Pancreas (tissue), 10 donors: ENCODE measurements at regions not wholly inside any gene's neighbourhood (a gene's known extent, or its start where the extent isn't known, plus 50 kb on each side); places are given as distances from the start of the nearest gene placed in this dataset.

Experiments used
- ATAC-seq, 4 donors: fragments of 200-7000 bp; cut with Tn5 transposase; one replicate each; pipeline versions ENCODE4 v1.8.0 to v1.9.1; 2020; ENCODE audit warnings: mild to moderate bottlenecking in 4 of 4, moderate library complexity in 4 of 4
- DNase-seq, 6 donors: peaks; one replicate each; pipeline ENCODE4 v3.0.0-alpha.2; 2020
- FAIRE-seq: peaks from 2 replicates; lab custom pipeline; 2012; peaks lifted over from hg19 to GRCh38; lab: Jason Lieb, UNC
- H3K27ac ChIP-seq, 4 donors: fragments of 200-600 bp; sonication (generic); 1 replicate in 3 of 4; 2 replicates in 1 of 4; pipeline versions ENCODE4 v1.5.0 to v1.8.0; 2020
- H3K27me3 ChIP-seq, 4 donors: fragments of 200-600 bp; one replicate each; pipeline ENCODE4 v1.8.0; 2021
- H3K36me3 ChIP-seq, 3 donors: fragments of 200-600 bp; sonication (generic) in 1 of 3; one replicate each; pipeline versions ENCODE4 v1.5.0 to v1.8.0; 2020 to 2021
- H3K4me1 ChIP-seq, 3 donors: fragments of 200-600 bp; one replicate each; pipeline ENCODE4 v1.8.0; 2021
- H3K4me3 ChIP-seq, 4 donors: fragments of 200-600 bp; sonication (generic) in 2 of 4; one replicate each; pipeline versions ENCODE4 v1.5.0 to v1.8.0; 2020 to 2021
- H3K9me3 ChIP-seq, 4 donors: fragments of 200-600 bp; one replicate each; pipeline ENCODE4 v1.8.0; 2021
- CTCF ChIP-seq, 4 donors: fragments of 200-600 bp; sonication (generic) in 3 of 4; IDR thresholded peaks; one replicate each; pipeline versions ENCODE4 v1.5.0 to v1.8.0; 2021; ENCODE audit warnings: antibody characterized with exemption in 4 of 4
- WGBS, 2 donors: extraction: QIAGEN DNeasy Blood & Tissue Kit; methylation state at CpG; one replicate each; pipeline ENCODE4 v1.1.7; 2013; 5-methylcytosine and 5-hydroxymethylcytosine counted together
- intact Hi-C, 3 donors: fragments of 100-400 bp; cut with DNase I; formaldehyde crosslinking; loops; one replicate each; pipeline versions ENCODE4 v1.11.1 to v1.14.2; 2022
- donor health status: healthy with polysubstance abuse.
- donor health status: DM: no; HTN: no; CAD: no; lungs with moderate emphysema.
- donor health status: DM: no; HTN: no; CAD: no.
- donor health status: control.
- donor health status: control.
- donor health status: Bipolar disorder and iron deficiency.
- donor health status: DM: yes; HTN: yes; CAD: no.
- donor health status: DM: no; HTN: no; CAD: no.
- donor health status: DM: no; HTN: no; CAD: no.
- donor health status: DM: yes; HTN: yes; CAD: no.

DNA sequence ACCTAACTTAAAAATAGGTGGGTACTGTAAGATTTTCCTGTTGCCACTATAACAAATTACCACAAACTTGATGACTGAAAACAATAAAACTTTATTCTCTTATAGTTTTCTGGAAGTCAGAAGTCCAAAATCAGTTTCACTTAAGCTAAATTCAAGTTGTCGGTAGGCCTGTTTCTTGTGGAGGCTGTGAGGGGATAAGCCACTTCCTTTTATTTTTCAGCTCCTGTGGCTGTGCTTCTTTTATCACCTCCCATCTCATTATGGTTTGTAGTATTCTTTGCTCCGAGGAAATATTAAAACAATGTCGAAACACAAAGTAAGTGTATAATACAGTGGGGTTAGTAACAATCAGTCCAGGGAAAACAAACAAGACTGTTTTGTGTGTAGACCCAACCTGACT is 610.5 kb upstream of the TECRL start:
- WGBS, 2 donors = 40 to 49% methylated on average over 3 of the region's 3 CpGs
- H3K4me1 ChIP-seq = no peaks in the 10 kb centered on the region
- DNase-seq (no peak), ATAC-seq (no peak), FAIRE-seq (no peak)
- H3K27me3 ChIP-seq = no peaks in the 10 kb centered on the region
- no peaks in the 10 kb centered on the region for H3K36me3 ChIP-seq
- no peak overlapping the region for H3K27ac ChIP-seq
- H3K9me3 ChIP-seq = no peaks in the 10 kb centered on the region
- intact Hi-C loops = no loop called here
- no peak for TF ChIP-seq CTCF (IDR thresholded peaks at IDR 0.05)
- H3K4me3 ChIP-seq = no peak overlapping the region

DNA sequence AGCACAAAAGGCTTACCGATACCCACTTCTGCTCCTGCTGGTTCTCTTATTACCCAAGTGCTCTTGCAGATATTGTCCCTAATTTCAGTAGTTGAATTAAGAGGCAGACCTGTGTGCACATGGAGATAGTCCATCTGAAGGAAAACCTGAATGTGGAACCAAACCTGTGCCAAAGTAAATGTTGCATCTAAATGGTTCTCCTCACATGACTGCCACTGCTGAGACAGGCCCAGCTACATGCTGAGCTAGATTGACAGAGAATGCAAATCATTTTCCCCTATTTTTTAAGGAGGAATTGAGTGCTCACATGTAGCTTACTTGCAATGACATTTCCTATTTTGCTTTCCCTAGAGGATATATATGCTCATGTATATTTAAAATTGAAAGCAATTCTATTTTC is 609.1 kb upstream of the TECRL start:
- no peak for DNase-seq
- no peak overlapping the region for H3K4me3 ChIP-seq
- FAIRE-seq = no peak
- intact Hi-C loops = no loop called here
- WGBS, 2 donors = 94 to 100% methylated on average over 1 of the region's 1 CpG
- no peak for TF ChIP-seq CTCF (IDR thresholded peaks at IDR 0.05)
- H3K36me3 ChIP-seq = no peaks in the 10 kb centered on the region
- no peaks in the 10 kb centered on the region for H3K27me3 ChIP-seq
- no peak overlapping the region for H3K27ac ChIP-seq
- H3K4me1 ChIP-seq = no peaks in the 10 kb centered on the region
- H3K9me3 ChIP-seq = no peaks in the 10 kb centered on the region
- ATAC-seq = no peak

DNA sequence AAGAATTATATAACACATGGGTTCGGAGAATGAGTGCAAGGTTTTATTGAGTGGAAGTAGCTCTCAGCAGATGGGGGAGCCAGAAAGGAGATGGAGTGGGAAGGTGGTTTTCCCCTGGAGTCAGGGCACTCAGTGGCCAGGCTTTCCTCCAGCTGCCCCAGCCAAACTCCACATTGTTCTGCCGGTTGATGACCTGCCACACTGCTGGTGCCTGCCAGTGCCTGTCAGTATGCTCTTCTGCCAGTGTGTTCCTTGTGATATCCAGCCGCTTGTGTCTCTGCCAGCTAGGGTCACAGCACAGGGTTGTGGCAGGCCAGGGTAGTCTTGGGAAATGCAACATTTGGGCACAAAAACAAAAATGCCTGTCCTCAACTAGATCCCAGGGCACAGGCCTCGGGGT is 604.8 kb upstream of the TECRL start:
- H3K9me3 ChIP-seq = no peaks in the 10 kb centered on the region
- FAIRE-seq = no peak
- 68 to 73% methylated on average over 4 of the region's 4 CpGs for WGBS, 2 donors
- no peak for TF ChIP-seq CTCF (IDR thresholded peaks at IDR 0.05)
- H3K27me3 ChIP-seq = no peaks in the 10 kb centered on the region
- DNase-seq = peak in 1 of 6 donors; percentile 16
- intact Hi-C loops = no loop called here
- ATAC-seq = no peak
- no peak overlapping the region for H3K4me3 ChIP-seq
- no peaks in the 10 kb centered on the region for H3K4me1 ChIP-seq
- no peak overlapping the region for H3K27ac ChIP-seq
- no peaks in the 10 kb centered on the region for H3K36me3 ChIP-seq

DNA sequence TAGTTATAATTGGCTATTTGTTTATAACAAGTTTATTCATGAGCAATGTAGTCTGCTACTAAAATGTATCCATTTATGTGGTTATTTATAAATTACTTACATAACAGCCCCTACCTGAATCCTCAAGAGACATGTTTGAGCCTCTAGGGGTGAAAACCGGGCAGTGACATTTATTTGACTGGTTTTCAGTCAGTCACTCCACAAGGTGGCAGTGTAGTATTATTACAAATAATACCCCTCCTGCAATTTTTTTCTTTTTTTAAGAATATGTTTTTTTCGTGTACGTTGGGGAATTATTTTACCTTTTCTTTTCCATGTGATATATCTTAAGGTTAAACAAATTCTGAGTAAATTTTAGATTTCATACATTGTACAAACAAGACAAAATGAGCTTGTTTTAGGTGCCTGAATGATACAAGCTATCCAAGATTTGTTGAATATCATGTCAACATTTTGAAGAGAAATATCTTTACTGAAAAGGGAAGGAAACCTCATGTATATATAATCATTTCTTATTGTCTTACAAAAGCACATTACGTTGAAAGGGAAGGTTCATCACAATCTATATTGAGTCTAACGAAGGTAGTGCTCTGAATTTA is 598.7 kb upstream of the TECRL start:
- Histone ChIP-seq H3K27ac (no peak overlapping the region), H3K4me3 (no peak overlapping the region), H3K27me3 (no peaks in the 10 kb centered on the region), H3K4me1 (no peaks in the 10 kb centered on the region), H3K9me3 (no peaks in the 10 kb centered on the region), H3K36me3 (no peaks in the 10 kb centered on the region)
- FAIRE-seq (no peak), ATAC-seq (peak in 3 of 4 donors; percentile 37 to 68 (median 65)), DNase-seq (peak in 1 of 6 donors; percentile 11)
- WGBS, 2 donors = 30 to 35% methylated on average over 5 of the region's 5 CpGs
- TF ChIP-seq CTCF (IDR thresholded peaks at IDR 0.05) = peak in 3 of 4 donors; percentile 37 to 47 (median 39)
- intact Hi-C loops = no loop called here

DNA sequence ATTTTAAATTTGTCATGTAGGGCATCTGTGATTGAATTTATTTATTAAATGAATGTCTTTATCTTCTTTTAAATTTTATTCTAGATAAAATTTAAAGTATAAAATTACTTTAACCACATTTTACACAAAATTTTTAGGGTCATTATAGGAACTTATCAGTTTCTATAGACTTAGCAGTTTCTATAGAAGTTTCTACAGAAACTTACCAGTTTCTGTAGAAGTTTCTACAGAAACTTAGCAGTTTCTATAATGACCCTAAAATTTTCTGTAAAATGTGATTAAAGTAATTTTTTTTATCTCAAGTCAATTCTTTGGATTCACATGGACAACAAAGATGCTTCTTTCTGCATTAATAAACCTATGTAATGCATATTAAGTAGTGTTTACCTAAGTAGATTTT is 565.9 kb upstream of the TECRL start:
- no peak overlapping the region for H3K27ac ChIP-seq
- no peak for DNase-seq
- ATAC-seq = no peak
- H3K27me3 ChIP-seq = no peaks in the 10 kb centered on the region
- no peaks in the 10 kb centered on the region for H3K9me3 ChIP-seq
- no peak for TF ChIP-seq CTCF (IDR thresholded peaks at IDR 0.05)
- intact Hi-C loops = no loop called here
- FAIRE-seq = peak; percentile 82
- no peaks in the 10 kb centered on the region for H3K36me3 ChIP-seq
- H3K4me3 ChIP-seq = no peak overlapping the region
- no peaks in the 10 kb centered on the region for H3K4me1 ChIP-seq
